Small intestine (tissue), 7 donors: ENCODE measurements at regions not wholly inside any gene's neighbourhood (a gene's known extent, or its start where the extent isn't known, plus 50 kb on each side); places are given as distances from the start of the nearest gene placed in this dataset.

Experiments used
- DNase-seq, 2 donors: peaks; one replicate each; pipeline versions ENCODE4 v3.0.0 to v3.0.0-alpha.2; 2013
- FAIRE-seq: peaks from 2 replicates; lab custom pipeline; 2012; peaks lifted over from hg19 to GRCh38; lab: Jason Lieb, UNC
- H3K27ac ChIP-seq, 3 donors: one replicate each; pipeline ENCODE4 v1.5.1; 2013; ENCODE audit warnings: low read length in 2 of 3, mild to moderate bottlenecking in 2 of 3, control low read depth in 1 of 3, inconsistent platforms in 1 of 3, low read depth in 1 of 3, moderate library complexity in 1 of 3
- H3K27me3 ChIP-seq, 3 donors: one replicate each; pipeline ENCODE4 v1.6.1; 2013; ENCODE audit warnings: low read length in 3 of 3, inconsistent platforms in 1 of 3; ENCODE audit not compliant: control insufficient read depth in 3 of 3, insufficient read depth in 3 of 3
- H3K36me3 ChIP-seq, 3 donors: one replicate each; pipeline ENCODE4 v1.6.1; 2013; ENCODE audit warnings: low read length in 3 of 3, inconsistent platforms in 1 of 3, low read depth in 1 of 3, mild to moderate bottlenecking in 1 of 3, moderate library complexity in 1 of 3; ENCODE audit not compliant: control insufficient read depth in 3 of 3, insufficient read depth in 2 of 3
- H3K4me1 ChIP-seq, 3 donors: one replicate each; pipeline ENCODE4 v1.6.1; 2013; ENCODE audit warnings: low read length in 2 of 3, inconsistent platforms in 1 of 3, low read depth in 1 of 3, mild to moderate bottlenecking in 1 of 3, moderate library complexity in 1 of 3; ENCODE audit not compliant: control insufficient read depth in 3 of 3, insufficient read depth in 2 of 3
- H3K4me3 ChIP-seq, 3 donors: one replicate each; pipeline ENCODE4 v1.5.1; 2013; ENCODE audit warnings: low read length in 3 of 3, control low read depth in 1 of 3, inconsistent platforms in 1 of 3, low read depth in 1 of 3, mild to moderate bottlenecking in 1 of 3, moderate library complexity in 1 of 3
- H3K9me3 ChIP-seq, 2 donors: one replicate each; pipeline ENCODE4 v1.6.1; 2013; ENCODE audit warnings: low read depth in 1 of 2, low read length in 1 of 2; ENCODE audit not compliant: control insufficient read depth in 2 of 2, insufficient read depth in 1 of 2
- WGBS, 3 donors: extraction: QIAGEN DNeasy Blood & Tissue Kit; methylation state at CpG; one replicate each; pipeline ENCODE4 v1.1.7; 2013; 5-methylcytosine and 5-hydroxymethylcytosine counted together
- donor health status: healthy with polysubstance abuse.
- donor health status: control.
- donor health status: control.
- donor health status: Bipolar disorder and iron deficiency.
- donor health status: healthy.

DNA sequence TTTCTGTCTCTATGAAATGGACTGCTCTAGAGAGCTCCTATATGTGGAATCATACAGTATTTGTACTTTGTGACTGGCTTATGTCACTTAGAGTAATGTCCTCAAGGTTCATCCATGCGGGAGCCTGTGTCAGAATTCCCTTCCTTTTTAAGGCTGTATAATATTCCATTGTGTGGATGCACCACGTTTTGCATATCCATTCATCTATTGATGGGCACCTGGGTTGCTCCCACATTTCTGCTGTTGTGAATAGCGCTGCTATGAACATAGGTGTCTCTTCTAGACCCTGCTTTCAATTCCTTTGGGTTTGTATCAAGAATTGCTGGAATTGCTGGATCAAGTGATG, 155.4 kb downstream of the BMP7 start:
- Histone ChIP-seq H3K36me3 (no peaks in the 10 kb centered on the region), H3K4me3 (no peak overlapping the region), H3K27me3 (no peaks in the 10 kb centered on the region), H3K4me1 (peaks cover 0 to 11% (median 0%) of the 10 kb centered on the region in 3 donors), H3K27ac (no peak overlapping the region), H3K9me3 (no peaks in the 10 kb centered on the region)
- no peak for DNase-seq
- no peak for FAIRE-seq
- WGBS, 3 donors: 68 to 82% (median 78%) methylated on average over 3 of the region's 3 CpGs

DNA sequence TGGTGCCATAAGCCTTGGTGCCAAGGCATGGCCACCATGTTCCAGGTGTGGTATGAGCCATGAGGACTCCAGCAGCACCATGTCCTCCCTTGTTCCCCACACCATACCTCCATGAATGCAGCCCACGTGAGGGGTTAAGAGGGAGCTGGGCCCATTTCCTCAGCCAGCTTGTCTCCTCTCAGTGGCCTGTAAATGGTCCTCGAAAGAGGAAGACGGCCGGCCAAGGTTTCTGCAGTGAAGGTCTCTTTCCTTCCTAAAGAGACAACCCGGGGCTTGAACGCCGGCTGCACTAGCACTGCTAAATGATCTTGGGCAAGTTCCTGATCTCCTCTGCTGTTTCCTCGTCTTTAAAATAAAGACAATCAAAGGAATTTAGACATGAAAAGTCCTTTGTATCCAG, 154.0 kb downstream of the BMP7 start:
- Histone ChIP-seq H3K9me3 (no peaks in the 10 kb centered on the region), H3K36me3 (no peaks in the 10 kb centered on the region), H3K27ac (no peak overlapping the region), H3K27me3 (no peaks in the 10 kb centered on the region), H3K4me1 (peaks cover 0 to 11% (median 0%) of the 10 kb centered on the region in 3 donors), H3K4me3 (no peak overlapping the region)
- no peak for DNase-seq
- WGBS, 3 donors: 77 to 88% (median 77%) methylated on average over 8 of the region's 8 CpGs
- FAIRE-seq: no peak

DNA sequence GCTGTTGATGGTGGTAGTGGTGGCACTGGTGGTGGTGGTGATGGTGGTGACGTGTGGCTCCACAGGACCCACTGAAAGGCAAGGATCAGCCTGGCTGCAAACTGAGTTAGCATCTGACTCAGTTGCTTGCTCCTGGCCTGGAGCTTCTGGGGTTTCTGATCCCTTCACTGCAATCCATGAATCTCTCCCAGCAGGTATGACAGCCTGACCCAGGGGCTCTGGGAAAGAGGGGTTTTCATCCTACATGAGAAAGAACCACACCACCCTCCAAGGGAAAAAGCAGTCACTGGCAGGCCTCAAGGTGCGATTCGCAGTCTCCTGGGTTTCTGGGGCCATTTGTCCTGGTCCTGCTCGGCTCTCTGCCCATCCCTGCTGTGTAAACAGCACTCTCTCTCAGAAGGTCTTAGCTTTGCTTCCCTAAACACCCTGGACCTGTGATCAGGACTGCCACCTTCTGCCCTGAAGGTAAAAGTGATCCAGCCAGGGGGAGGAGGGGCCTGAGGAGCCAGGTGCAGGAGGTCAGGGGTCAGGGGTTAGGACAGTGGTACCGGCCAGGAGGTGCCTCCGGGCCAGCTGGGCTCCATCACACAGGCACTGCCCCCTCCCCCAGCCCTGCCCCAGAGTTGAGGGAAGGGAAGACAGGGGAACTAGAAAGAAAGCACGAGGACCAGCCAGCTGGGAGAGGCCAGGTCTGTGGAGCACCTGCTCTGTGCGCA, 152.0 kb downstream of the BMP7 start:
- Histone ChIP-seq H3K9me3 (no peaks in the 10 kb centered on the region), H3K27me3 (no peaks in the 10 kb centered on the region), H3K4me1 (no peaks in the 10 kb centered on the region), H3K36me3 (no peaks in the 10 kb centered on the region), H3K4me3 (no peak overlapping the region), H3K27ac (no peak overlapping the region)
- 40 to 55% (median 44%) methylated on average over 7 to 8 of the region's 8 CpGs for WGBS, 3 donors
- FAIRE-seq (no peak), DNase-seq (no peak)

DNA sequence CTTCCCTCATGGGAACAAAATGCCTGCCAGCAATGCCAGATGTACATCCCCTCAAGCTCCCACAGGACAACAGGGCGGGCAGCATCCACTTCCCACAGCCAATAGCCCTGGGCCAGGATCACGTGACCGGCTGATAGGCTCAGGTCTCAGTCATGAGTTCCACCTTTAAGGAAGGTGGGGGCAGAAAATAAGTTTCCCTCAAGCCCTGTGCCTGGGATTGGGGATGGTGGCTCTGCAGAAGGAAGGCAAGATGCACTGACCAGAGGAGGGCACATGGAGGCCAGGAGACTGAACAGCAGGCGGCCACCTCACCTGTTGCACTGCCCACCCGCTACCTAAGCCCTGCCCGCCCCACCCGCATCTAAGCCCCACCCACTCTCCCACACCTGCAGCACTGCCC, 149.1 kb downstream of the BMP7 start:
- FAIRE-seq (no peak), DNase-seq (no peak)
- Histone ChIP-seq H3K4me3 (no peak overlapping the region), H3K27me3 (no peaks in the 10 kb centered on the region), H3K27ac (no peak overlapping the region), H3K4me1 (no peaks in the 10 kb centered on the region), H3K9me3 (no peaks in the 10 kb centered on the region), H3K36me3 (no peaks in the 10 kb centered on the region)
- 75 to 89% (median 88%) methylated on average over 5 to 7 of the region's 7 CpGs for WGBS, 3 donors

DNA sequence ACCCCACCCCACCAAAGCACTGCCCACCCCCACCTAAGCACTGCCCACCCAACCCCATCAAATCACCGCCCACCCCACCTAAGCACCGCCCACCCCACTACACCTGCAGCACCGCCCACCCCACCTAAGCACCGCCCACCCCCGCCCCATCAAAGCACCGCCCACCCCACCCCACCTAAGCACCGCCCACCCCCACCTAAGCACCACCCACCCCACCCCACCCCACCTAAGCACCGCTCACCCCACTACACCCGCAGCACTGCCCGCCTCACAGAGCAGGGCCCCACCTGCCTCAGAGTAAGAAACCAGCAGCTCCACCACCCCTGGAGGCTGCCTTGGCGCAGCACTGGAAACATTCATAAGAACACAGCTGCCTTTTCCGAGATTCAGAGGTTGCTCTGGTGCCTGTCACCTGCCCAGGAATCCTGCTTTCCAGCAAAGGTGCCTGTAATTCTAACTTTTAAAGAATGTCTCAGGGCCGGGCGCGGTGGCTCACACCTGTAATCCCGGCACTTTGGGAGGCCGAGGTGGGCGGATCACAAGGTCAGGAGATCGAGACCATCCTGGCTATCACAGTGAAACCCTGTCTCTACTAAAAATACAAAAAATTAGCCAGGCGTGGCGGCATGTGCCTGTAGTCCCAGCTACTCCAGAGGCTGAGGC, 148.2 kb downstream of the BMP7 start:
- Histone ChIP-seq H3K9me3 (no peaks in the 10 kb centered on the region), H3K27ac (no peak overlapping the region), H3K4me3 (no peak overlapping the region), H3K27me3 (no peaks in the 10 kb centered on the region), H3K36me3 (no peaks in the 10 kb centered on the region), H3K4me1 (no peaks in the 10 kb centered on the region)
- DNase-seq (no peak), FAIRE-seq (no peak)
- 78 to 94% (median 80%) methylated on average over 21 of the region's 21 CpGs for WGBS, 3 donors
